Brain microvascular endothelial cell (primary cell): ENCODE measurements at regions not wholly inside any gene's neighbourhood (a gene's known extent, or its start where the extent isn't known, plus 50 kb on each side); places are given as distances from the start of the nearest gene placed in this dataset.
A peak's percentile ranks its signal among the peaks of the same experiment; 100 is the strongest.

ENCODE experiments used
- DNase-seq: peaks from one replicate; pipeline ENCODE4 v3.0.0-alpha.2; 2020
- H3K27ac ChIP-seq: fragments of 250-450 bp; sonication (Bioruptor Pico); 2 replicates; pipeline ENCODE4 v1.5.1; 2020; ENCODE audit warnings: mild to moderate bottlenecking, moderate library complexity
- H3K27me3 ChIP-seq: fragments of 250-450 bp; sonication (Bioruptor Pico); replicated peaks from 2 replicates; pipeline ENCODE4 v1.5.1; 2020; ENCODE audit warnings: mild to moderate bottlenecking
- H3K36me3 ChIP-seq: fragments of 250-450 bp; sonication (Bioruptor Pico); replicated peaks from 2 replicates; pipeline ENCODE4 v1.5.1; 2020; ENCODE audit warnings: mild to moderate bottlenecking
- H3K4me3 ChIP-seq: 2 replicates; pipeline ENCODE4 v1.5.1; 2011; ENCODE audit warnings: low read depth, mild to moderate bottlenecking, control low read depth, low read length, moderate library complexity
- in situ Hi-C: cut with HindIII; loops from 2 replicates; pipeline ENCODE4 v1.10.0; 2017; ENCODE audit warnings: low sequenced_read_pairs, low pct_ligation_motif_present
- TF ChIP-seq, protein P1 (sequence below): IDR thresholded peaks from 2 replicates; pipeline ENCODE4 v1.5.1; 2011; ENCODE audit warnings: low read depth, mild to moderate bottlenecking, moderate library complexity, low read length, control low read depth, inconsistent platforms; ENCODE audit errors: missing control alignments

DNA sequence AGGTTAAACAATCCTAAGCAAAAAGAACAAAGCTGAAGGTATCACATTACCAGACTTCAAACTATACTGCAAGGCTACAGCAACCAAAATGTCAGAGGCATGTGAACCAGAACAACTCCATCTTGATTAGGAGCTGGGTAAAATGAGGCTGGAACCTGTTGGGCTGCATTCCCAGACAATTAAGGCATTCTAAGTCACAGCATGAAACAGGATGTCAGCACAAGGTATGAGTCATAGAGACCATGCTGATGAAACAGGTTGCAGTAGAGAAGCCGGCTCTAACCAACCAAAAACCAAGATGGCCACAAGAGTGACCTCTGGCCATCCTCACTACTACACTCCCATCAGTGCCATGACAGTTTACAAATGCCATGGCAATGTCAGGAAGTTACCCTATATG lies 252.0 kb downstream of the RASEF start:
- TF ChIP-seq, protein P1, sequence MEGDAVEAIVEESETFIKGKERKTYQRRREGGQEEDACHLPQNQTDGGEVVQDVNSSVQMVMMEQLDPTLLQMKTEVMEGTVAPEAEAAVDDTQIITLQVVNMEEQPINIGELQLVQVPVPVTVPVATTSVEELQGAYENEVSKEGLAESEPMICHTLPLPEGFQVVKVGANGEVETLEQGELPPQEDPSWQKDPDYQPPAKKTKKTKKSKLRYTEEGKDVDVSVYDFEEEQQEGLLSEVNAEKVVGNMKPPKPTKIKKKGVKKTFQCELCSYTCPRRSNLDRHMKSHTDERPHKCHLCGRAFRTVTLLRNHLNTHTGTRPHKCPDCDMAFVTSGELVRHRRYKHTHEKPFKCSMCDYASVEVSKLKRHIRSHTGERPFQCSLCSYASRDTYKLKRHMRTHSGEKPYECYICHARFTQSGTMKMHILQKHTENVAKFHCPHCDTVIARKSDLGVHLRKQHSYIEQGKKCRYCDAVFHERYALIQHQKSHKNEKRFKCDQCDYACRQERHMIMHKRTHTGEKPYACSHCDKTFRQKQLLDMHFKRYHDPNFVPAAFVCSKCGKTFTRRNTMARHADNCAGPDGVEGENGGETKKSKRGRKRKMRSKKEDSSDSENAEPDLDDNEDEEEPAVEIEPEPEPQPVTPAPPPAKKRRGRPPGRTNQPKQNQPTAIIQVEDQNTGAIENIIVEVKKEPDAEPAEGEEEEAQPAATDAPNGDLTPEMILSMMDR = no peak
- no peaks in the 10 kb centered on the region for H3K36me3 ChIP-seq
- no peaks in the 10 kb centered on the region for H3K27me3 ChIP-seq
- in situ Hi-C loops = no loop called here
- no peak overlapping the region for H3K4me3 ChIP-seq
- H3K27ac ChIP-seq = no peak overlapping the region
- peak; percentile 81 for DNase-seq

DNA sequence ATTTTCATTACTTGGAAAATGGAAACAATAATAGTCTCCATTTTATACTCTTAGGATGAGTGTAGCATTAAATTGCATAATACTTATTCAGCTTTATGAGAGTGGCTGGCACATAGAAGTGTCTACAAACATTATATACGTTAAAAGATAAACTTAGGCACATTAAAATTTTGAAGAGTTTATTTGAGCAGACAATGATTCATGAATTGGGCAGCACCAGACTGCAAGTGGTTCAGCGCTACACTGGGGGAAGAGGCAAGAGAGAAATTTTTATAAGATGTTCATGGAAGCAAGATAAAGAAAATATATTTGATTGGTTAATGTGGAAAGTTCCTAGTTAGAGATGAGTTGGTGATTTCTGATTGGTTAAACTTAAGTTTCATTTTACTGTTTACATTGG lies 243.7 kb downstream of the RASEF start:
- Histone ChIP-seq H3K27ac (no peak overlapping the region), H3K4me3 (no peak overlapping the region), H3K36me3 (no peaks in the 10 kb centered on the region), H3K27me3 (no peaks in the 10 kb centered on the region)
- TF ChIP-seq, protein P1 = no peak
- no peak for DNase-seq
- in situ Hi-C loops = no loop called here

DNA sequence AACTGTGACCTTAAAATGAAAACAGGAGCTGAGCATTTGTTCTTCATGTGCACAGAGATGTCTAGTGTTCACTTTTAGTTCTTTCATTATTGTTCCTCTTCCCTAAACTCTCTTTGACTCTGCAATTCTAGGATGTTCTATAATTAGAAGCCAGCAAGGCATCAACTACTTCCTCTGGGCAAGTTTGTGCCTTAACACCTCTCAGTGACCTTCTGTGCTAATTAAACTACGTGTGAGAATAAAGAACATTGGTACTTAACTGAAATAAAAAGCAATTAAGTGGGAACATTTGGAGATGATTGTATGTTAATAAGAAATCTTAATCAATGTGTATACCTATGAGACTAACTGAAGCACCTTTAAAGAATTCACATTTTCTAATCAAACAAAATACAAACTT lies 242.8 kb downstream of the RASEF start:
- TF ChIP-seq, protein P1 = no peak
- Histone ChIP-seq H3K27me3 (no peaks in the 10 kb centered on the region), H3K36me3 (no peaks in the 10 kb centered on the region), H3K27ac (no peak overlapping the region), H3K4me3 (no peak overlapping the region)
- in situ Hi-C loops = no loop called here
- DNase-seq = no peak

DNA sequence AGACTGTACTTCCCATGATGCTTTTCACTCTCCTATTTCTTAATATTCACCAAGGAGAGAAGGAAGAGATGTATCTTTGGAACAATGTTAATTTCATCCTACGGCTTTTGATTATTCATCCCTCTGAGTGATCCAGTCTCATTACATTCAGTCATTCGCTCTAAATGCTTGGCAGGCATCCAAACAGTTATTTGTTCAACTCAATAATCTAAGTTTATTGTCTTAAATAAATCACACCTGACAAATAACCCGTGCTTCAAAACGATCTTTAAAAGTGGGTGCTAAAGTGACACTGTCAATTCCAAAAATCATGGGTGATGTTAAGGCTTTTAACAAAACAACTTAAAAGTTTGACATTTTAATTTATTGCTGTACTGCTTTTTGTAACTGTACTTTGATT lies 233.1 kb downstream of the RASEF start:
- no peaks in the 10 kb centered on the region for H3K27me3 ChIP-seq
- no peaks in the 10 kb centered on the region for H3K36me3 ChIP-seq
- no peak for DNase-seq
- H3K27ac ChIP-seq = no peak overlapping the region
- in situ Hi-C loops = no loop called here
- no peak overlapping the region for H3K4me3 ChIP-seq
- TF ChIP-seq, protein P1 = no peak

DNA sequence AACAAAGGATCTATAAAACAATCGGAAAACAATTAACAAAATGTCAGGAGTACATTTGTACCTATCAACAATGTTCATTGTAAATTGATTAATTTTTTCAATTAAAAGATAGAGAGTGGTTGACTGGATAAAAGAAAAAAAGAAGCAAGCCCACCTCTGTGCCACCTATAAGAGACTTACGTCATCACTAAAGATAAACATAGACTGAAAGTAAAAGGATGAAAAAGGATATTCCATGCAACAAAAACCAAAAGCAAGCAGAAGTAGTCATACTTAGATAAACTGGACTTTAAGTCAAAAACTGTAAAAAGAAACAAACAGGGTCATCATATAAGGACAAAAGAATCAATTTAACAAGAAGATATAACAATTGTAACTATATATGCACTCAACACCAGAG lies 197.4 kb downstream of the RASEF start:
- Histone ChIP-seq H3K27me3 (no peaks in the 10 kb centered on the region), H3K27ac (no peak overlapping the region), H3K36me3 (no peaks in the 10 kb centered on the region), H3K4me3 (no peak overlapping the region)
- TF ChIP-seq, protein P1 = no peak
- in situ Hi-C loops = no loop called here
- no peak for DNase-seq

DNA sequence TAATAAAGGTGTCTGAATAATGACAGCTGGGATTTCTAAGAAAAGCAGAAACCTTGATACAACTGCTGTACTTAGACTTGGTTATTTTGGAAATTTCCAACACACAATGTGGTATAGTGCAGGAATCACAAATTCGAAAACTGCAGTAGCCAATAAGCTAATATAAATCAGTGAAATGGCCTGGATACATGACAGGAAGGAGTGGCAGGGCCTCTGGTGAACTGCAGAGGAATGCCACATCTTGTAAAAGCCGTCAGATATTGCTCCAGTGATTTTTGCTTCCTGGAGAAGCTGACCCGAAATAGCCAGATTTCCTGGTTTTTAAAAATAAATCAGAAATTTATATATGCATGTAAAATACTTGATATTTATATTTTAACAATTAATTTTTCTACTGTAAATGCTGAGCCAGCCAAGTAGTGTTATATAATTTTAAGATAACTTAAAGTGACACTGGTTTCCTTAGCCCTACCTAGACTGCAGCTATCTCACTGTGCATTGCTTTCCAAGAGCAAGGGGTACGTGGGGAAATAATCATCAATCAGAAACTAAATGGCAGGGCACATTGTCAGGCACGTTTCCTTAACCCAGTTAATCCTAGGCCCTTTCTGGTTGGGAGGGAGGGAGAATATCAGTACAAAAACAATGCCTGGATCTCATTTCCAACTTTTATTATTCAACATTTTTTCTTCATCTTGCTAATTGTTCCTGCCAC lies 182.4 kb downstream of the RASEF start:
- Histone ChIP-seq H3K27me3 (no peaks in the 10 kb centered on the region), H3K4me3 (no peak overlapping the region), H3K27ac (no peak overlapping the region), H3K36me3 (no peaks in the 10 kb centered on the region)
- in situ Hi-C loops = no loop called here
- DNase-seq = no peak
- TF ChIP-seq, protein P1 = no peak
